Ovary (tissue), 7 donors: ENCODE measurements at regions not wholly inside any gene's neighbourhood (a gene's known extent, or its start where the extent isn't known, plus 50 kb on each side); places are given as distances from the start of the nearest gene placed in this dataset.
"Not testable (repeated sequence)": the region's sequence is repeated elsewhere in the genome, so short reads cannot be mapped to it uniquely, and the experiment has no call there.

ENCODE experiments used
- DNase-seq, 5 donors: peaks; one replicate each; pipeline ENCODE4 v3.0.0-alpha.2; 2019 to 2020
- H3K27ac ChIP-seq, 2 donors: fragments of 200-600 bp; one replicate each; pipeline versions ENCODE4 v1.5.1 to v1.8.0; 2019 to 2022
- H3K27me3 ChIP-seq: fragments of 200-600 bp; one replicate; pipeline ENCODE4 v1.8.0; 2022
- H3K36me3 ChIP-seq: fragments of 200-600 bp; sonication (generic); one replicate; pipeline ENCODE4 v1.5.1; 2019
- H3K4me1 ChIP-seq: one replicate; pipeline ENCODE4 v1.8.1; 2013; ENCODE audit warnings: mild to moderate bottlenecking, moderate library complexity; ENCODE audit not compliant: insufficient read depth
- H3K4me3 ChIP-seq: fragments of 200-600 bp; sonication (generic); one replicate; pipeline ENCODE4 v1.5.1; 2017
- H3K9me3 ChIP-seq, 2 donors: fragments of 200-600 bp in 1 of 2; sonication (generic) in 1 of 2; one replicate each; pipeline versions ENCODE4 v1.5.1 to v1.8.1; 2013 to 2019; ENCODE audit warnings: mild to moderate bottlenecking in 1 of 2, moderate library complexity in 1 of 2
- EP300 ChIP-seq: sonication (generic); formaldehyde crosslinking; IDR thresholded peaks from one replicate; pipeline ENCODE4 v1.6.1; 2017; ENCODE audit warnings: antibody characterized with exemption
- POLR2A ChIP-seq: fragments of 450-650 bp; IDR thresholded peaks from one replicate; pipeline ENCODE4 v1.6.1; 2017; ENCODE audit warnings: antibody characterized with exemption, mild to moderate bottlenecking, moderate library complexity
- WGBS, 3 donors: extraction: QIAGEN DNeasy Blood & Tissue Kit in 1 of 3; methylation state at CpG; one replicate each; pipeline versions ENCODE4 v1.1.5 to v1.1.7; 2013 to 2017; 5-methylcytosine and 5-hydroxymethylcytosine counted together
- intact Hi-C, 4 donors: fragments of 100-400 bp; cut with DNase I; formaldehyde crosslinking; loops; one replicate each; pipeline versions ENCODE4 v1.11.0 to v1.15.1; 2022 to 2023
- TF ChIP-seq, protein P1 (sequence below), 3 donors: fragments of 450-650 bp in 2 of 3; fragments of 200-600 bp in 1 of 3; IDR thresholded peaks; one replicate each; pipeline versions ENCODE4 v1.5.1 to v1.8.0; 2016 to 2022; ENCODE audit warnings: antibody characterized with exemption in 3 of 3, mild to moderate bottlenecking in 1 of 3
- donor health status: DM: no; HTN: no; CAD: no; lungs with moderate emphysema.
- donor health status: DM: no; HTN: no; CAD: no.
- donor health status: Bipolar disorder and iron deficiency.
- donor health status: DM: no; HTN: no; CAD: no.
- donor health status: DM: yes; HTN: yes; CAD: no.

DNA sequence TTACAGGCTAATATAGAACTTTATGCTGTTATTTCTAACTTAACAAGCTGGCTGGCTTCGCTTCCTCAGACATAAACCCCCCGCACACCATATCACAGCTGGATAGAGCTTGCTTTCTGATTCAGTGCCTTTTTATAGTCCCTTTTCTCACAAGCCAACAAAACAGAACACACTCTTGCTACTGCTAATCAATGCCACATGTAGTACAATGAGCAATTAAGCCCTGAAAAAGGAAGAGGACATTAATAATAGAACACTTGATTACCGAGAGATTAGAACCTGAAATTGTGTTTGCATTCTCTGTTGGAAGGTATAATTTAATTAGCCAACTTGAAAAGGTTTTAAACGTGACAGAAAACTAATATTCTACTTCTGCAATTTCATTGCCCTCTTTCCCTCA is 267.7 kb upstream of the CYRIA start:
- Histone ChIP-seq H3K27ac (no peak overlapping the region), H3K9me3 (no peaks in the 10 kb centered on the region), H3K36me3 (no peaks in the 10 kb centered on the region), H3K27me3 (no peaks in the 10 kb centered on the region), H3K4me3 (no peak overlapping the region), H3K4me1 (no peaks in the 10 kb centered on the region)
- DNase-seq, result no peak
- TF ChIP-seq, protein P1, sequence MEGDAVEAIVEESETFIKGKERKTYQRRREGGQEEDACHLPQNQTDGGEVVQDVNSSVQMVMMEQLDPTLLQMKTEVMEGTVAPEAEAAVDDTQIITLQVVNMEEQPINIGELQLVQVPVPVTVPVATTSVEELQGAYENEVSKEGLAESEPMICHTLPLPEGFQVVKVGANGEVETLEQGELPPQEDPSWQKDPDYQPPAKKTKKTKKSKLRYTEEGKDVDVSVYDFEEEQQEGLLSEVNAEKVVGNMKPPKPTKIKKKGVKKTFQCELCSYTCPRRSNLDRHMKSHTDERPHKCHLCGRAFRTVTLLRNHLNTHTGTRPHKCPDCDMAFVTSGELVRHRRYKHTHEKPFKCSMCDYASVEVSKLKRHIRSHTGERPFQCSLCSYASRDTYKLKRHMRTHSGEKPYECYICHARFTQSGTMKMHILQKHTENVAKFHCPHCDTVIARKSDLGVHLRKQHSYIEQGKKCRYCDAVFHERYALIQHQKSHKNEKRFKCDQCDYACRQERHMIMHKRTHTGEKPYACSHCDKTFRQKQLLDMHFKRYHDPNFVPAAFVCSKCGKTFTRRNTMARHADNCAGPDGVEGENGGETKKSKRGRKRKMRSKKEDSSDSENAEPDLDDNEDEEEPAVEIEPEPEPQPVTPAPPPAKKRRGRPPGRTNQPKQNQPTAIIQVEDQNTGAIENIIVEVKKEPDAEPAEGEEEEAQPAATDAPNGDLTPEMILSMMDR (IDR thresholded peaks at IDR 0.05), result no peak
- TF ChIP-seq POLR2A, result no peak
- no peak for TF ChIP-seq EP300
- WGBS, 3 donors, result 46 to 49% (median 47%) methylated on average over 4 of the region's 4 CpGs
- intact Hi-C loops, result no loop called here

DNA sequence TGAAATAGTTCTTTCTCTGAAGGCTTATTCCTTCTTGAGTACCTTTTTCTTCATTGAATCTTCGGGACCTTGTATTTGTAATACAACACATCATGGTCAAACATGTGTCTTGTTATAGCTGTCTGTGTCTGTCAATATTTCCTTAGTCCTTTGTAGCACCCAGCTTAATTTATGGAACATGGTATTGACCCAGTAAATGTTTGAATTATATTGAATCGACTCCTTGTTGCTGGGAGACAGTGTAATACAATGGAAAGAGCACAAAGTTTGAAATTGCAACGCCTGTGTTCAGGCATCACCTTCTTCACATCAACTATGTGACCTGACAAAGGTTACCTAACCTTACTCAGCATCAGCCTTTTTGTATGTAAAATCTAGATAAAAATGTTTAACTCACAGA is 267.2 kb upstream of the CYRIA start:
- H3K9me3 ChIP-seq, result no peaks in the 10 kb centered on the region
- no peak overlapping the region for H3K4me3 ChIP-seq
- intact Hi-C loops, result no loop called here
- no peaks in the 10 kb centered on the region for H3K4me1 ChIP-seq
- no peak for DNase-seq
- H3K36me3 ChIP-seq, result no peaks in the 10 kb centered on the region
- no peak for TF ChIP-seq EP300
- H3K27ac ChIP-seq, result no peak overlapping the region
- H3K27me3 ChIP-seq, result no peaks in the 10 kb centered on the region
- WGBS, 3 donors, result 74 to 76% (median 74%) methylated on average over 3 of the region's 3 CpGs

GRCh38 chr2:16931441-16931840 is 265.8 kb upstream of the CYRIA start:
- WGBS, 3 donors, result 73 to 85% (median 78%) methylated on average over 4 of the region's 4 CpGs
- Histone ChIP-seq H3K4me3 (no peak overlapping the region), H3K36me3 (no peaks in the 10 kb centered on the region), H3K27ac (no peak overlapping the region), H3K27me3 (no peaks in the 10 kb centered on the region), H3K4me1 (no peaks in the 10 kb centered on the region), H3K9me3 (no peaks in the 10 kb centered on the region)
- intact Hi-C loops, result no loop called here
- TF ChIP-seq POLR2A, result no peak
- TF ChIP-seq EP300, result no peak
- TF ChIP-seq, protein P1 (IDR thresholded peaks at IDR 0.05), result no peak
- no peak for DNase-seq

- 76 to 83% (median 78%) methylated on average over 1 of the region's 1 CpG for WGBS, 3 donors
- TF ChIP-seq, protein P1 (IDR thresholded peaks at IDR 0.05), result no peak
- TF ChIP-seq EP300 (no peak), POLR2A (no peak)
- Histone ChIP-seq H3K4me1 (no peaks in the 10 kb centered on the region), H3K27ac (no peak overlapping the region), H3K4me3 (no peak overlapping the region), H3K27me3 (no peaks in the 10 kb centered on the region), H3K9me3 (no peaks in the 10 kb centered on the region), H3K36me3 (no peaks in the 10 kb centered on the region)
- no peak for DNase-seq
- intact Hi-C loops, result no loop called here
These were observed 261.8 kb upstream of the CYRIA start for GRCh38 chr2:16927398-16927797.

DNA sequence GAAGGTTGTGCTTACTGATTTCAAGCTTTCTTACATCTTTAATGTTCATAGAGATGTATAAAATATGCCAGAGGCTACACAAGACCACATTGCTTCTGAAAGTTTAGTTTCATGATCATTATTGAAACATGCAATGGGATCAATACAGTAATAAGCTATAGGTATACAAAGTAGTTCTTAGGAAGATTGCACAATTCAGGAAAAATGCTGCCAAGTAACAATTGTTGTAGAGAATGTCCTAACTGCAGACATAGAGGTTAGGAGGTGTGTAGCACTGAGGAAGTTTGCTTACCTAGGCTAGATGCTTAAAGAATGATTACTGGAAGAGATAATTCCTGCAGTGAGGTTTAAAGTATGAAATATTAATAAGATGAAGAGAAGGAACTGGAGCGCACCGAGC is 259.5 kb upstream of the CYRIA start:
- 87 to 94% (median 94%) methylated on average over 2 of the region's 2 CpGs for WGBS, 3 donors
- no peaks in the 10 kb centered on the region for H3K36me3 ChIP-seq
- intact Hi-C loops, result no loop called here
- TF ChIP-seq POLR2A (no peak), EP300 (no peak)
- TF ChIP-seq, protein P1 (IDR thresholded peaks at IDR 0.05), result no peak
- H3K4me3 ChIP-seq, result no peak overlapping the region
- no peaks in the 10 kb centered on the region for H3K27me3 ChIP-seq
- H3K4me1 ChIP-seq, result no peaks in the 10 kb centered on the region
- H3K27ac ChIP-seq, result no peak overlapping the region
- H3K9me3 ChIP-seq, result no peaks in the 10 kb centered on the region
- DNase-seq, result no peak

DNA sequence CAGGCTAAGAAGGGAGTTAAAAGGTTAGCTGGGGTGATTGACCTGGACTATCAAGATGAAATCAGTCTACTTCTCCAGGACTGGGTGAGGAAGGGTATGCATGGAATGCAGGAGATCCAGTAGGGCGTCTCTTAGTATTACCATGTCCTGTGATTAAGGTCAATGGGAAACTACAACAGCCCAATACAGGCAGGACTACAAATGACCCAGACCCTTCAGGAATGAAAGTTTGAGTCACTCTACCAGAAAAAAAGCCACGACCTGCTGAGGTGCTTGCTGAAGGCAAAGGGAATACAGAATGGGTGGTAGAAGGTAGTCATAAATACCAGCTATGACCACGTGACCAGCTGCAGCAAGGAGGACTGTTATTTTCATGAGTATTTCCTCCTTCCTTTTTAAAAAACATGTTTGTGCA is 249.7 kb upstream of the CYRIA start:
- DNase-seq, H3K4me1 ChIP-seq, H3K27ac ChIP-seq, H3K27me3 ChIP-seq, H3K4me3 ChIP-seq, intact Hi-C loops, H3K36me3 ChIP-seq, H3K9me3 ChIP-seq: not testable (repeated sequence)
- WGBS, 3 donors, result 71 to 79% (median 72%) methylated on average over 3 of the region's 3 CpGs
